Sigmoid colon (tissue), 4 donors: ENCODE measurements at regions not wholly inside any gene's neighbourhood (a gene's known extent, or its start where the extent isn't known, plus 50 kb on each side); places are given as distances from the start of the nearest gene placed in this dataset.
"Not testable (repeated sequence)": the region's sequence is repeated elsewhere in the genome, so short reads cannot be mapped to it uniquely, and the experiment has no call there.

Experiments used
- EP300 ChIP-seq, 4 donors: sonication (generic); formaldehyde crosslinking; IDR thresholded peaks; one replicate each; pipeline ENCODE4 v1.6.1; 2017; ENCODE audit warnings: antibody characterized with exemption in 4 of 4
- POLR2A ChIP-seq, 2 donors: fragments of 450-650 bp; IDR thresholded peaks; one replicate each; pipeline ENCODE4 v1.6.1; 2016; ENCODE audit warnings: antibody characterized with exemption in 2 of 2, mild to moderate bottlenecking in 2 of 2, moderate library complexity in 2 of 2
- POLR2AphosphoS5 ChIP-seq, 4 donors: sonication (generic); formaldehyde crosslinking; IDR thresholded peaks; one replicate each; pipeline ENCODE4 v1.6.1; 2017; ENCODE audit warnings: antibody characterized with exemption in 4 of 4
- TF ChIP-seq, protein P1 (sequence below), 4 experiments: fragments of 450-650 bp in 3 of 4; fragments of 200-600 bp in 1 of 4; IDR thresholded peaks; one replicate each; pipeline ENCODE4 v1.5.1; 2016 to 2019; ENCODE audit warnings: antibody characterized with exemption in 4 of 4, mild to moderate bottlenecking in 3 of 4, moderate library complexity in 2 of 4

DNA sequence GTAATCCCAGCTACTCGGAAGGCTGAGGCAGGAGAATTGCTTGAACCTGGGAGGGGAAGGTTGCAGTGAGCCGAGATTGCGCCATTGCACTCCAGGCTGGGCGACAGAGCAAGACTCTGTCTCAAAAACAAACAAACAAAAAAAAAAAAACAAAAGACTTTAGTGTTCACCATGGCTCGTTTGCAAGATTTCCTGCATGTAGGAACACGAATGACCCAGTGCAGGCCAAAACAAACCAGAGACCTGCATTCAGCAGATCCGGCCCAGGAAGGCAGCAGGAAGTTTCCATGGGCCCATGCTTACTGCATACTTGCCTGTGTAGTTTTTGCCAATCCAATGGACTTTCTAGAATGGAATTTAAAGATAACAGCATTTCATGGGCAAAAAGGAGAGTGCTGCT is 137.2 kb downstream of the GTF2IRD2B start:
- TF ChIP-seq, protein P1, sequence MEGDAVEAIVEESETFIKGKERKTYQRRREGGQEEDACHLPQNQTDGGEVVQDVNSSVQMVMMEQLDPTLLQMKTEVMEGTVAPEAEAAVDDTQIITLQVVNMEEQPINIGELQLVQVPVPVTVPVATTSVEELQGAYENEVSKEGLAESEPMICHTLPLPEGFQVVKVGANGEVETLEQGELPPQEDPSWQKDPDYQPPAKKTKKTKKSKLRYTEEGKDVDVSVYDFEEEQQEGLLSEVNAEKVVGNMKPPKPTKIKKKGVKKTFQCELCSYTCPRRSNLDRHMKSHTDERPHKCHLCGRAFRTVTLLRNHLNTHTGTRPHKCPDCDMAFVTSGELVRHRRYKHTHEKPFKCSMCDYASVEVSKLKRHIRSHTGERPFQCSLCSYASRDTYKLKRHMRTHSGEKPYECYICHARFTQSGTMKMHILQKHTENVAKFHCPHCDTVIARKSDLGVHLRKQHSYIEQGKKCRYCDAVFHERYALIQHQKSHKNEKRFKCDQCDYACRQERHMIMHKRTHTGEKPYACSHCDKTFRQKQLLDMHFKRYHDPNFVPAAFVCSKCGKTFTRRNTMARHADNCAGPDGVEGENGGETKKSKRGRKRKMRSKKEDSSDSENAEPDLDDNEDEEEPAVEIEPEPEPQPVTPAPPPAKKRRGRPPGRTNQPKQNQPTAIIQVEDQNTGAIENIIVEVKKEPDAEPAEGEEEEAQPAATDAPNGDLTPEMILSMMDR (IDR thresholded peaks at IDR 0.05): not testable (repeated sequence)
- TF ChIP-seq POLR2A, POLR2AphosphoS5, EP300 (IDR thresholded peaks at IDR 0.05): not testable (repeated sequence)
